HG02571 (cell line): ENCODE measurements at regions not wholly inside any gene's neighbourhood (a gene's known extent, or its start where the extent isn't known, plus 50 kb on each side); places are given as distances from the start of the nearest gene placed in this dataset.

Experiments
- ATAC-seq: cut with Tn5 transposase; IDR thresholded peaks from one replicate; pipeline ENCODE4 v1.9.1; 2021; ENCODE audit warnings: mild to moderate bottlenecking, moderate library complexity; ENCODE audit not compliant: unreplicated experiment

- ATAC-seq, result no peak
Observed at GRCh38 chr18:46405832-46406538, 251.0 kb downstream of the LOXHD1 start.

- no peak for ATAC-seq
Observed at GRCh38 chr18:46406539-46406932, 250.5 kb downstream of the LOXHD1 start.

- no peak for ATAC-seq
Observed at GRCh38 chr18:46407486-46408166, 249.4 kb downstream of the LOXHD1 start.

- no peak for ATAC-seq
Observed at GRCh38 chr18:46408334-46408987, 248.6 kb downstream of the LOXHD1 start.

GRCh38 chr18:46411191-46411828 lies 245.7 kb downstream of the LOXHD1 start:
- ATAC-seq, result no peak

GRCh38 chr18:46411867-46412690 lies 244.9 kb downstream of the LOXHD1 start:
- ATAC-seq, result no peak

GRCh38 chr18:46412916-46413315 lies 244.1 kb downstream of the LOXHD1 start:
- no peak for ATAC-seq

- ATAC-seq, result no peak
Observed at GRCh38 chr18:46413684-46414083, 243.3 kb downstream of the LOXHD1 start.

- ATAC-seq, result no peak
Observed at GRCh38 chr18:46414863-46415262, 242.2 kb downstream of the LOXHD1 start.

GRCh38 chr18:46415532-46416252 lies 241.3 kb downstream of the LOXHD1 start:
- no peak for ATAC-seq

GRCh38 chr18:46416706-46417638 lies 240.0 kb downstream of the LOXHD1 start:
- ATAC-seq, result no peak

GRCh38 chr18:46418663-46419260 lies 238.3 kb downstream of the LOXHD1 start:
- ATAC-seq, result no peak

- ATAC-seq, result no peak
Observed at GRCh38 chr18:46419391-46420141, 237.5 kb downstream of the LOXHD1 start.

- no peak for ATAC-seq
Observed at GRCh38 chr18:46421973-46422551, 235.0 kb downstream of the LOXHD1 start.

GRCh38 chr18:46422552-46423055 lies 234.4 kb downstream of the LOXHD1 start:
- no peak for ATAC-seq

- ATAC-seq, result no peak
Observed at GRCh38 chr18:46423226-46423805, 233.7 kb downstream of the LOXHD1 start.

GRCh38 chr18:46424898-46425297 lies 232.1 kb downstream of the LOXHD1 start:
- ATAC-seq, result no peak
